SIG-M5 treated with dmso at 0.1 percent for 504 hours (cell line): ENCODE measurements at regions not wholly inside any gene's neighbourhood (a gene's known extent, or its start where the extent isn't known, plus 50 kb on each side); places are given as distances from the start of the nearest gene placed in this dataset.
"Not testable (repeated sequence)": the region's sequence is repeated elsewhere in the genome, so short reads cannot be mapped to it uniquely, and the experiment has no call there.

ENCODE experiments used
- DNase-seq: peaks from one replicate; lab custom pipeline; 2025; ENCODE audit not compliant: unreplicated experiment; lab: John Stamatoyannopoulos, UW

GRCh38 chr5:158606233-158606632, 493.5 kb downstream of the EBF1 start:
- DNase-seq, result no peak

GRCh38 chr5:158602981-158603380, 496.7 kb downstream of the EBF1 start:
- no peak for DNase-seq

GRCh38 chr5:158601118-158601517, 498.6 kb downstream of the EBF1 start:
- no peak for DNase-seq

GRCh38 chr5:158600679-158601078, 499.0 kb downstream of the EBF1 start:
- DNase-seq, result no peak

- no peak for DNase-seq
Measured at GRCh38 chr5:158599157-158599556, 500.6 kb downstream of the EBF1 start.

GRCh38 chr5:158594595-158595242, 505.0 kb downstream of the EBF1 start:
- DNase-seq, result peak; percentile 66

- DNase-seq, result no peak
Measured at GRCh38 chr5:158593925-158594324, 505.8 kb downstream of the EBF1 start.

GRCh38 chr5:158591301-158591863, 508.3 kb downstream of the EBF1 start:
- DNase-seq, result no peak

- no peak for DNase-seq
Measured at GRCh38 chr5:158590746-158591300, 508.9 kb downstream of the EBF1 start.

- DNase-seq, result no peak
Measured at GRCh38 chr5:158589939-158590338, 509.8 kb downstream of the EBF1 start.

- DNase-seq, result no peak
Measured at GRCh38 chr5:158588617-158589016, 511.1 kb downstream of the EBF1 start.

GRCh38 chr5:158586054-158586453, 513.7 kb downstream of the EBF1 start:
- DNase-seq, result no peak

GRCh38 chr5:158582669-158583068, 517.0 kb downstream of the EBF1 start:
- not testable (repeated sequence) for DNase-seq

GRCh38 chr5:158573829-158574228, 525.9 kb downstream of the EBF1 start:
- no peak for DNase-seq

GRCh38 chr5:158570502-158570901, 529.2 kb downstream of the EBF1 start:
- DNase-seq, result no peak

GRCh38 chr5:158569534-158569933, 530.2 kb downstream of the EBF1 start:
- DNase-seq, result no peak

GRCh38 chr5:158565017-158565789, 534.5 kb downstream of the EBF1 start:
- DNase-seq, result no peak

GRCh38 chr5:158563760-158564390, 535.8 kb downstream of the EBF1 start:
- no peak for DNase-seq

- DNase-seq, result no peak
Measured at GRCh38 chr5:158561562-158562190, 538.0 kb downstream of the EBF1 start.

GRCh38 chr5:158560170-158560569, 539.5 kb downstream of the EBF1 start:
- DNase-seq, result peak; percentile 9

- DNase-seq, result no peak
Measured at GRCh38 chr5:158559643-158560042, 540.1 kb downstream of the EBF1 start.
